Prostate gland (tissue), 2 donors: ENCODE measurements at regions not wholly inside any gene's neighbourhood (a gene's known extent, or its start where the extent isn't known, plus 50 kb on each side); places are given as distances from the start of the nearest gene placed in this dataset.

Source experiments
- DNase-seq: peaks from one replicate; pipeline ENCODE4 v3.0.0-alpha.2; 2019; ENCODE audit warnings: low spot score
- H3K27ac ChIP-seq, 2 donors: fragments of 200-600 bp; sonication (generic); 2 replicates each; pipeline ENCODE4 v1.5.1; 2017 to 2019
- H3K27me3 ChIP-seq: fragments of 200-600 bp; sonication (generic); replicated peaks from 2 replicates; pipeline ENCODE4 v1.5.1; 2019; ENCODE audit not compliant: insufficient read depth
- H3K36me3 ChIP-seq, 2 donors: fragments of 200-600 bp; sonication (generic); 1 replicate in 1 of 2; 2 replicates in 1 of 2; pipeline versions ENCODE4 v1.5.1 to v1.8.1; 2017 to 2019
- H3K4me1 ChIP-seq: fragments of 200-600 bp; sonication (generic); replicated peaks from 2 replicates; pipeline ENCODE4 v1.5.1; 2019
- H3K4me3 ChIP-seq, 2 donors: fragments of 200-600 bp; sonication (generic); 2 replicates each; pipeline ENCODE4 v1.5.1; 2017 to 2019
- H3K9me3 ChIP-seq: fragments of 200-600 bp; sonication (generic); 2 replicates; pipeline ENCODE4 v1.5.1; 2017
- POLR2A ChIP-seq: fragments of 450-650 bp; IDR thresholded peaks from one replicate; pipeline ENCODE4 v1.6.1; 2016; ENCODE audit warnings: antibody characterized with exemption, mild to moderate bottlenecking
- POLR2AphosphoS5 ChIP-seq: sonication (generic); formaldehyde crosslinking; IDR thresholded peaks from one replicate; pipeline ENCODE4 v1.6.1; 2017; ENCODE audit warnings: antibody characterized with exemption
- WGBS: methylation state at CpG from one replicate; pipeline ENCODE4 v1.1.5; 2018; 5-methylcytosine and 5-hydroxymethylcytosine counted together
- intact Hi-C: fragments of 100-400 bp; cut with DNase I; formaldehyde crosslinking; loops from one replicate; pipeline ENCODE4 v1.14.2; 2022
- TF ChIP-seq, protein P1 (sequence below), 4 experiments: fragments of 200-600 bp in 2 of 4; fragments of 450-650 bp in 2 of 4; sonication (generic) in 2 of 4; IDR thresholded peaks; 1 replicate in 3 of 4; 2 replicates in 1 of 4; pipeline ENCODE4 v1.5.1; 2016 to 2019; ENCODE audit warnings: antibody characterized with exemption in 4 of 4, mild to moderate bottlenecking in 2 of 4, moderate library complexity in 2 of 4

DNA sequence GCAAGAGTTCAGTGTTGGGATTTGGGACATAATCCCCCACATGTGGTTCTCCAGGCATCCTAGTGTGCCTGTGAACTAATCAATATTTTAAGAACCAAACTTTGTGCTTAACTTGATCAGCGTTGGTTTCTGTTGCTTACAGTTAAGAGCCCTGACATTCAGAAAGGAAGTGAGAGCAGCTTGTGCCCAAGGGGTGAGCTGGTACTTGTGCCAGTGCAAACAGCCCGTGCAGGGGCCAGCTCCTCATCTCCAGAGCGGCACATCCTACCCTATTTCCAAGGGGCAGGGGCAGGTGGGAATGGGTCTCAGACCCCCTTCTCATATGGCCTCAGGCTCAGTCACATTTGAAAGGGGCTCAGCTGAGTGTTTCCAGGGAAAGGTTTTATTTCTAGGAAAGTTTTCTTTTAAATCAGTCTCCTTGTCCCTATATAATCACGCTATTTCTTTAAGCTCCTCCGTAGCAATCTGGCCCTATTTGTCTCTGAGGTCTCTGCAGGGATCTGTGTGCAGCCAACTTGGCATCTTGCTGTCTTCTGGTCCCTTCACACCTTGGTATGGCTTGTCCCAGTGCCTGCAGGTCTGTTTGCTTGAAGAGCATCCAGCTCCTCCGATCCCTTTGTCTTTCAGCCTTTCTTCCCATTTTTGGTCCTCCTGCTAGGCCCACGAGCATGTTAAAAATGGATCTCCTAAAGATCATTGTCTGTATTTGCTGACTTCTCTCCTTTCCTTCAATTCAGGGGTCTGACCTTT lies 358.9 kb downstream of the HRH4 start:
- DNase-seq = no peak
- H3K9me3 ChIP-seq = no peaks in the 10 kb centered on the region
- H3K4me1 ChIP-seq = no peaks in the 10 kb centered on the region
- no peaks in the 10 kb centered on the region for H3K36me3 ChIP-seq
- WGBS = 79% methylated on average over 7 of the region's 7 CpGs
- H3K27ac ChIP-seq = no peak overlapping the region
- intact Hi-C loops = no loop called here
- no peaks in the 10 kb centered on the region for H3K27me3 ChIP-seq
- H3K4me3 ChIP-seq = no peak overlapping the region
- TF ChIP-seq, protein P1, sequence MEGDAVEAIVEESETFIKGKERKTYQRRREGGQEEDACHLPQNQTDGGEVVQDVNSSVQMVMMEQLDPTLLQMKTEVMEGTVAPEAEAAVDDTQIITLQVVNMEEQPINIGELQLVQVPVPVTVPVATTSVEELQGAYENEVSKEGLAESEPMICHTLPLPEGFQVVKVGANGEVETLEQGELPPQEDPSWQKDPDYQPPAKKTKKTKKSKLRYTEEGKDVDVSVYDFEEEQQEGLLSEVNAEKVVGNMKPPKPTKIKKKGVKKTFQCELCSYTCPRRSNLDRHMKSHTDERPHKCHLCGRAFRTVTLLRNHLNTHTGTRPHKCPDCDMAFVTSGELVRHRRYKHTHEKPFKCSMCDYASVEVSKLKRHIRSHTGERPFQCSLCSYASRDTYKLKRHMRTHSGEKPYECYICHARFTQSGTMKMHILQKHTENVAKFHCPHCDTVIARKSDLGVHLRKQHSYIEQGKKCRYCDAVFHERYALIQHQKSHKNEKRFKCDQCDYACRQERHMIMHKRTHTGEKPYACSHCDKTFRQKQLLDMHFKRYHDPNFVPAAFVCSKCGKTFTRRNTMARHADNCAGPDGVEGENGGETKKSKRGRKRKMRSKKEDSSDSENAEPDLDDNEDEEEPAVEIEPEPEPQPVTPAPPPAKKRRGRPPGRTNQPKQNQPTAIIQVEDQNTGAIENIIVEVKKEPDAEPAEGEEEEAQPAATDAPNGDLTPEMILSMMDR (IDR thresholded peaks at IDR 0.05) = no peak
- no peak for TF ChIP-seq POLR2A
- TF ChIP-seq POLR2AphosphoS5 = no peak

DNA sequence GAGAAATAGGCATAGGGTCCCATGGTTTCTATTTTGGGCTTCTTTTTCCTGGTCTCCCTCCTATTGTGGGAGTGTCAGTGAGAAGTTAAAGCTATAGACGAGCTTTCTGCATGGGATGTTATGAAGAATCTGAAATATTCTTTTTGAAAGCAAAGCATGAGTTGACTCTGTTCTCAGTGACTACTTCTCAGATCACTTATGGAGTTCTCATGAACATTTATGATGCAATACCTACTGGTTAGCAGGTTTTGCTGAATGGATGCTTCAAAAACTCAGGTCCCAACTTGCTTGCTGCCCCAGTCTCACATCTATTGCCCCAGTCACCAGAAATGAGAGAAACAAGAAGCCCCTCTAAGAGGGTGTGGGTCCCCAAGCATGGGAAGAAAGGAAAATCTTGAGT lies 365.0 kb downstream of the HRH4 start:
- Histone ChIP-seq H3K4me1 (no peaks in the 10 kb centered on the region), H3K4me3 (no peak overlapping the region), H3K9me3 (no peaks in the 10 kb centered on the region), H3K36me3 (no peaks in the 10 kb centered on the region), H3K27ac (no peak overlapping the region), H3K27me3 (no peaks in the 10 kb centered on the region)
- TF ChIP-seq, protein P1 (IDR thresholded peaks at IDR 0.05) = no peak
- TF ChIP-seq POLR2A = no peak
- TF ChIP-seq POLR2AphosphoS5 = no peak
- intact Hi-C loops = loop anchor here (10.0 kb wide), 1 partner anchor 349 kb away; no protein-coding TSS in a partner anchor
- DNase-seq = no peak
- WGBS = 76% methylated on average over 1 of the region's 1 CpG

DNA sequence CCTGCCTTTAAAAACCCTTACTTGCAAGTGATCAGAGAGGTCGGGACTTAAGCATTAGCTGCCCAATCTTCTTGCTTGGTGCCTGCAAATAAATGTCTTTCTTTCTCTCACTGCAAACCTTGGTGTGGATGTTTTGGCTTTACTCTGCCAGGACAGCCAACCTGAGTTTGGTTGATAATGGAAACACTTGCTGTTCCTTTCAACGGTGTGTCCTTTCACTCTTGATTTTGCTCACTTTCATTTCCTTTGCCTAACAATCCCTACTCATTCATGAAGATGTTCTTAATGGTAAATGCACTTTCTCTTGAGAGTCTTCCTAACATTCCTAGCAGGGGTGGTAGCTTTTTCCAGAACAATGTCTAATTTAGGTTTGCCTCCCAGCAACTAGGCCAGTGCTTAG lies 366.2 kb downstream of the HRH4 start:
- H3K27ac ChIP-seq = no peak overlapping the region
- H3K27me3 ChIP-seq = no peaks in the 10 kb centered on the region
- DNase-seq = no peak
- WGBS = 67% methylated on average over 2 of the region's 2 CpGs
- TF ChIP-seq, protein P1 (IDR thresholded peaks at IDR 0.05) = no peak
- TF ChIP-seq POLR2AphosphoS5 (no peak), POLR2A (no peak)
- H3K9me3 ChIP-seq = no peaks in the 10 kb centered on the region
- no peak overlapping the region for H3K4me3 ChIP-seq
- no peaks in the 10 kb centered on the region for H3K4me1 ChIP-seq
- no peaks in the 10 kb centered on the region for H3K36me3 ChIP-seq
- intact Hi-C loops = loop anchor here (10.0 kb wide), 1 partner anchor 348 kb away; no protein-coding TSS in a partner anchor

DNA sequence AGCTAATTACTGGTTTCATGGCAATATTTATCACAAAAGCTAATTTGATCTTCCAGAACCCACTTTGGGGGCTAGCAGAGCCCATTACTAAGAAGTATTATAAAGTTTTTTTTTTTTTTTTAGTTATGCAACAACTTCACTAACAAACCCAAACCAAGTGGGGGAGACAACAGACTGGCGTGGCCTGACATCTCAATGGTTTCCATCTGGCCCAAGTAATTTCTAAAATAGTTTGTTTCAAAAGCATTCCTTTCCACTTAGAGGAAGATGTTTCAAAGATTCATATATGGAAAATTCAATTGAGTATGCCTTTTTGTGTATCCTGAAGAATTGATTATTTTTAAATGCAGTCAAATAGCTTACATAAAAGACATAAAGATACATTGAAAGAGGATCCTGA lies 367.1 kb downstream of the HRH4 start:
- no peaks in the 10 kb centered on the region for H3K27me3 ChIP-seq
- no peaks in the 10 kb centered on the region for H3K9me3 ChIP-seq
- H3K27ac ChIP-seq = no peak overlapping the region
- H3K4me1 ChIP-seq = no peaks in the 10 kb centered on the region
- TF ChIP-seq POLR2A (no peak), POLR2AphosphoS5 (no peak)
- TF ChIP-seq, protein P1 (IDR thresholded peaks at IDR 0.05) = no peak
- no peak overlapping the region for H3K4me3 ChIP-seq
- WGBS = 70% methylated on average over 1 of the region's 1 CpG
- H3K36me3 ChIP-seq = no peaks in the 10 kb centered on the region
- intact Hi-C loops = loop anchor here (10.0 kb wide), 1 partner anchor 347 kb away; no protein-coding TSS in a partner anchor
- no peak for DNase-seq

DNA sequence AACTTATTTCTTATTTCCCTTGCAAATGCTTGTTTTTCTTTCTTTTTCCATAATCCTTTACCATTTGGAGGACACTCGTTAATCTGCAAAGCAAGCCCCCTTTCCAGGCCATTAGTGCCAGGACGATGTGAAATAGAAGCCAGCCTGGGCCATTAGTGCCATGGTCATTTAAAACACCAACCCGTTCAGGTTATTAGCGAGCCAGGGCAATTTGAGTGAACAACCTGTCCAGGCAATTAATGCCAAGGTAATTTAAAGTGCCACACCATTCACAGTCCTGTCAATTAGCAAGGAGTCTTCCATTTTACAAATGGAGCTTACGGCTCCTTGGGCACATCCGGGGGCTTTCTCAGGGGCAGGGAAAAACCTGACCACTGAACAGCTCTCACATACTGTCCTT lies 370.6 kb downstream of the HRH4 start:
- no peaks in the 10 kb centered on the region for H3K9me3 ChIP-seq
- H3K27me3 ChIP-seq = no peaks in the 10 kb centered on the region
- H3K36me3 ChIP-seq = no peaks in the 10 kb centered on the region
- intact Hi-C loops = no loop called here
- H3K4me1 ChIP-seq = no peaks in the 10 kb centered on the region
- no peak overlapping the region for H3K4me3 ChIP-seq
- no peak overlapping the region for H3K27ac ChIP-seq
- no peak for TF ChIP-seq POLR2A
- TF ChIP-seq, protein P1 (IDR thresholded peaks at IDR 0.05) = no peak
- TF ChIP-seq POLR2AphosphoS5 = no peak
- WGBS = 80% methylated on average over 6 of the region's 6 CpGs
- no peak for DNase-seq
